SK-N-SH (cell line): ENCODE measurements at regions not wholly inside any gene's neighbourhood (a gene's known extent, or its start where the extent isn't known, plus 50 kb on each side); places are given as distances from the start of the nearest gene placed in this dataset.
A peak's percentile ranks its signal among the peaks of the same experiment; 100 is the strongest.

Experiments
- EZH2phosphoT487 ChIP-seq: fragments of 200-600 bp; sonication (generic); IDR thresholded peaks from 2 replicates; pipeline ENCODE4 v1.6.1; 2017; ENCODE audit warnings: low read depth, mixed run types, mild to moderate bottlenecking, antibody characterized with exemption, moderate library complexity, borderline replicate concordance
- GABPA ChIP-seq: IDR thresholded peaks from 2 replicates; pipeline ENCODE4 v1.4.0; 2012; ENCODE audit warnings: low read depth, mild to moderate bottlenecking
- MAX ChIP-seq: IDR thresholded peaks from 2 replicates; pipeline ENCODE4 v1.4.0; 2012; ENCODE audit warnings: low read depth
- NFIC ChIP-seq: IDR thresholded peaks from 2 replicates; pipeline ENCODE4 v1.4.0; 2012; ENCODE audit warnings: borderline replicate concordance
- NRF1 ChIP-seq: IDR thresholded peaks from 2 replicates; pipeline ENCODE4 v1.6.1; 2012; ENCODE audit warnings: low read depth, mild to moderate bottlenecking, low read length
- POLR2AphosphoS5 ChIP-seq: IDR thresholded peaks from 2 replicates; pipeline ENCODE4 v1.6.1; 2012; ENCODE audit warnings: low read depth, low read length
- RFX5 ChIP-seq: IDR thresholded peaks from 2 replicates; pipeline ENCODE4 v1.6.1; 2012; ENCODE audit warnings: mild to moderate bottlenecking, improper control_type of control experiment, low read length
- SMC3 ChIP-seq: IDR thresholded peaks from 2 replicates; pipeline ENCODE4 v1.6.1; 2012; ENCODE audit warnings: low read depth, low read length, improper control_type of control experiment
- TF ChIP-seq, protein P1 (sequence below): fragments of 200-600 bp; sonication (generic); IDR thresholded peaks from 2 replicates; pipeline ENCODE4 v1.6.1; 2017; ENCODE audit warnings: antibody characterized with exemption, mild to moderate bottlenecking, moderate library complexity

DNA sequence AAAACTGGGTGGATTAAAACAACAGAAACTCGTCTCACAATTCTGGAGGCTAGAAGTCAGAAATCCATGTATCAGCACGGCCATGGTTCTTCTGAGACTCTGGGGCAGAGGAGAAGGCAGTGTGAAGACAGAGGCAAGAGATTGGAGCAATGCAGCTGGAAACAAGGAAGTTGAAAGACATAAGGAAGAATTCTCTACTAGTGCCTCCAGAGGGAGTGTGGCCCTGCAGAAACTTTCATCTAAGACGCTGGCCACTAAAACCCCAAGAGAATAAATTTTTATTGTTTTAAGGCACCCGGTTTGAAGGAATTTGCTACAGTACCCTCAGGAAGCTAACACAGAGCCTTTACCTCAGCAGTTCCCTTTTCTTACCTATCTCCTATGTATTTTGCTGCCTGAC is 1012.2 kb upstream of the CADM2 start:
- TF ChIP-seq, protein P1, sequence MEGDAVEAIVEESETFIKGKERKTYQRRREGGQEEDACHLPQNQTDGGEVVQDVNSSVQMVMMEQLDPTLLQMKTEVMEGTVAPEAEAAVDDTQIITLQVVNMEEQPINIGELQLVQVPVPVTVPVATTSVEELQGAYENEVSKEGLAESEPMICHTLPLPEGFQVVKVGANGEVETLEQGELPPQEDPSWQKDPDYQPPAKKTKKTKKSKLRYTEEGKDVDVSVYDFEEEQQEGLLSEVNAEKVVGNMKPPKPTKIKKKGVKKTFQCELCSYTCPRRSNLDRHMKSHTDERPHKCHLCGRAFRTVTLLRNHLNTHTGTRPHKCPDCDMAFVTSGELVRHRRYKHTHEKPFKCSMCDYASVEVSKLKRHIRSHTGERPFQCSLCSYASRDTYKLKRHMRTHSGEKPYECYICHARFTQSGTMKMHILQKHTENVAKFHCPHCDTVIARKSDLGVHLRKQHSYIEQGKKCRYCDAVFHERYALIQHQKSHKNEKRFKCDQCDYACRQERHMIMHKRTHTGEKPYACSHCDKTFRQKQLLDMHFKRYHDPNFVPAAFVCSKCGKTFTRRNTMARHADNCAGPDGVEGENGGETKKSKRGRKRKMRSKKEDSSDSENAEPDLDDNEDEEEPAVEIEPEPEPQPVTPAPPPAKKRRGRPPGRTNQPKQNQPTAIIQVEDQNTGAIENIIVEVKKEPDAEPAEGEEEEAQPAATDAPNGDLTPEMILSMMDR, result 0 out of 2 replicates have a peak, but pooled peaks have one; percentile 14
- TF ChIP-seq MAX (no peak), NRF1 (no peak), GABPA (no peak), EZH2phosphoT487 (no peak), NFIC (no peak), RFX5 (no peak), POLR2AphosphoS5 (no peak), SMC3 (no peak)
